Activated T-helper 1 cell treated with anti-CD3 and anti-CD28 coated beads, Interleukin-12 subunit alpha, Interleukin-12 subunit beta, Interleukin-2, Interleukin-4 antibody, amounts not matched to agents 30 ng/mL and 10 ng/mL and 1 ng/mL, durations not matched to agents 14 hours and 24 hours and 36 hours (primary cell): ENCODE measurements at regions not wholly inside any gene's neighbourhood (a gene's known extent, or its start where the extent isn't known, plus 50 kb on each side); places are given as distances from the start of the nearest gene placed in this dataset.

Experiments used
- DNase-seq: peaks from one replicate; pipeline ENCODE4 v3.0.0; 2021; ENCODE audit warnings: low spot score
- H3K27ac Mint-ChIP-seq: one replicate; pipeline ENCODE4 v1.8.0; 2021; ENCODE audit warnings: mild to moderate bottlenecking, mixed read lengths
- H3K27me3 Mint-ChIP-seq: one replicate; pipeline ENCODE4 v1.8.0; 2022; ENCODE audit warnings: mild to moderate bottlenecking, moderate library complexity, mixed read lengths; ENCODE audit not compliant: insufficient read depth
- H3K36me3 Mint-ChIP-seq: one replicate; pipeline ENCODE4 v1.8.0; 2021; ENCODE audit warnings: low read depth, mixed read lengths
- H3K4me1 Mint-ChIP-seq: one replicate; pipeline ENCODE4 v1.8.0; 2021; ENCODE audit warnings: low read depth, mixed read lengths
- H3K4me3 Mint-ChIP-seq: one replicate; pipeline ENCODE4 v1.8.0; 2021; ENCODE audit warnings: mild to moderate bottlenecking, moderate library complexity, mixed read lengths
- H3K9me3 Mint-ChIP-seq: one replicate; pipeline ENCODE4 v1.8.0; 2021; ENCODE audit warnings: mixed read lengths
- intact Hi-C: fragments of 100-400 bp; cut with micrococcal nuclease; formaldehyde crosslinking; loops from one replicate; pipeline ENCODE4 v1.15.1; 2024

DNA sequence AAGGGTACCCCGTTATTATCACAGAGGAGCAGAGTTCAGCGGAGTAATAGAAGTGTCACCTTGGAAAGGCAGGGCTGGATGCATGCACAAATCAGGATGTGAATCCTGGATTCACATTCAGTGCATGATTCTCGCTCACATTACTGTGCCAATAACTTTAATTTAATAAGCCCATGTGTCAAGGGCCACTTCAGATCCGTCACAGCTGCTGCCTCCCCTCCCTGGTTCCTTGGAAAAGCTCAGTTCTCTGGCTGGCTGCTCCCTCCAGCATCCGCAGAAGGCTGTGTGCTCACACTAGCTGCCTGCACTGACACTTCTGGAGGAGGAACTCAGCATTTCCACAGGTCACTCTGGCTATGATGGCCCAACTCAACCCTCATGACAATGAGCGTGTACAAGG lies 256.8 kb upstream of the ADAMTS16 start:
- Mint-ChIP-seq H3K9me3 (no peaks in the 10 kb centered on the region), H3K4me3 (no peak overlapping the region), H3K27ac (no peak overlapping the region), H3K4me1 (no peaks in the 10 kb centered on the region), H3K27me3 (no peaks in the 10 kb centered on the region), H3K36me3 (no peaks in the 10 kb centered on the region)
- no peak for DNase-seq
- intact Hi-C loops: no loop called here

DNA sequence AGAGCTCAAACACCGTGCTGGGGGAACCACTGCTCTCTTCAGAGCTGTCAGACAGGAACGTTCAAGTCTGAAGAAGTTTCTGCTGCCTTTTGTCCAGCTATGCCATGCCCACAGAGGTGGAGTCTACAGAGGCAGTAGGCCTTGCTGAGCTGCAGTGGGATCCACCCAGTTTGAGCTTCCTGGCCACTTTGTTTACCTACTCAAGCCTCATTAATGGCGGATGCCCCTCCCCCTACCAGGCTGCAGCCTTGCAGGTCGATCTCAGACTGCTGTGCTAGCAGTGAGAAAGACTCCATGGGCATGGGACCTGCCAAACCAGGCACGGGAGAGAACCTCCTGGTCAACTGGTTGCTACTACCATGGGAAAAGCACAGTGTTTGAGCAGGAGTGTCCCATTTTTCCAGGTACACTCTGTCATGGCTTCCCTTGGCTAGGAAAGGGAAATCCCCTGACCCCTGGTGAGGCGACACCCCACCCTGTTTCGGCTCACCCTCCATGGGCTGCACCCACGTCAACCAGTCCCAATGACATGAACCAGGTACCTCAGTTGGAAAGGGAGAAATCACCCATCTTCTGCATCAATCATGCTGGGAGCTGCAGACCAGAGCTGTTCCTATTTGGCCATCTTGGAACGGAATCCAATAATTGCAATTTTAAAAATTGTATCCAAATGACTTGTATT lies 246.9 kb upstream of the ADAMTS16 start:
- intact Hi-C loops: no loop called here
- no peak for DNase-seq
- Mint-ChIP-seq H3K4me1 (no peaks in the 10 kb centered on the region), H3K36me3 (no peaks in the 10 kb centered on the region), H3K4me3 (no peak overlapping the region), H3K9me3 (no peaks in the 10 kb centered on the region), H3K27ac (no peak overlapping the region), H3K27me3 (no peaks in the 10 kb centered on the region)

DNA sequence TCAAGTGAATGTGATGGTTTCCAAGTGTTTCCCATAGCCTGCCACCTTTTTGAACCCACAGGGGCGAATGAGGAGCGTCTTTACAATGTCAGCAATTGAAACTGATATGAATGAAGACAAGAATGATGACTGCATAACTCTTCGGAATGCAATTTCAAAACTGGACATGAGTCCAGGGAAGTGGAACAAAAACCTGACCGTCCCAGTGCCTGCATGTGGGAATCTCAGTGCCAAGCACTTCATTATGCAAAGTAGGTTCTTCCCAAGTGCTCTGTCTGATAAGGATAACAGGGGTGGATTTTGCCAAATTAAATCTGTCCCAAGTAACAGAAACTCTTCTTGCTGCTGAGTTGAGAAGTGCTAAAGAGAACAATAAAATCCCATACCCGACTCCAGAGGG lies 243.8 kb upstream of the ADAMTS16 start:
- Mint-ChIP-seq H3K4me3 (no peak overlapping the region), H3K36me3 (no peaks in the 10 kb centered on the region)
- intact Hi-C loops: no loop called here

DNA sequence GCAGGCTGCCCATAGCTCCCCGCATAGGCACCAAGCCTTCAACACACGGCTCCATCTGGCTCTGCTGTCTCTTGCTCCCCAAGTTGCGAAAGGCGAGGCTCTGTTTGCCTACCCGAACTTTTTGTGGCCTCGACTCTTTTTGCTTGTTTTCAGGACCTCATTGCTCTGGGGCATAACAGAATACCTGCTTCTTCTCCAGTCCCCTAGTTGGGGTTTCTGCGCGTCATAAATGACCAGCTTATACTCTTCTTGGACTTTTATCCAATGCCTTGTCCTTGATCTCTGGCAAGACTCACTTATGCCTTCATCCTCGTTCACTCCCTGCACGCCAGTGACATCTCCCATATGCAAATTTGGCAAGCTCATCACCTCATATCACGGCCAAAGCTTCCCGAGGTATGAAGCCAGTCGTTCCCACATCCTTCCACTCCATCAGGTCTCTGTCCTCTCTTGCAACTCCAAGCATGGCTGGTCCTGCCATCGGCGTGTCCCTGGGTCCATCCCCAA lies 238.8 kb upstream of the ADAMTS16 start:
- no peaks in the 10 kb centered on the region for H3K27me3 Mint-ChIP-seq
- H3K36me3 Mint-ChIP-seq: no peaks in the 10 kb centered on the region
- H3K4me1 Mint-ChIP-seq: no peaks in the 10 kb centered on the region
- H3K27ac Mint-ChIP-seq: no peak overlapping the region
- intact Hi-C loops: no loop called here
- H3K9me3 Mint-ChIP-seq: no peaks in the 10 kb centered on the region
- H3K4me3 Mint-ChIP-seq: no peak overlapping the region
- no peak for DNase-seq

More for the DNA sequence above, 243.8 kb upstream of the ADAMTS16 start:
- Mint-ChIP-seq H3K9me3 (no peaks in the 10 kb centered on the region), H3K27ac (no peak overlapping the region), H3K4me1 (no peaks in the 10 kb centered on the region), H3K27me3 (no peaks in the 10 kb centered on the region)
- DNase-seq: no peak

DNA sequence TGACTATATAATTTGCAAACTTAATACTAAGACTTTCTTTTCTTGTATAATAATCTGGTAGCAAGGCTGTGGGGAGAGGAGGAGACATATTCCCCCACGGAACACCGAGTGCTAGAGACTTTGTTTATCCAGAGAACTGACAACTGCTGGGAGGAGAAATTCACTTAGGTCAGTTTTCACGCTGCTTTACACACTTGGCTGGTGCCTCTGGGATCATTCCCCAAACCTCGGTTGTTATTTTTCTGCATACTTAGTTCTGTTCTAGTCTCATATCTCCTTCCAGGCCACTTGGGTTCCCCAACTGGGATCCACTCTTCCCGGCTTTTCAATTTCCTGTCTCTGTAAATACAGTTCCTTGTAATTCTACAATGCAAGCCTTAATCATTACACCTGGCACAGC lies 238.2 kb upstream of the ADAMTS16 start:
- Mint-ChIP-seq H3K9me3 (no peaks in the 10 kb centered on the region), H3K27me3 (no peaks in the 10 kb centered on the region), H3K27ac (no peak overlapping the region), H3K4me1 (no peaks in the 10 kb centered on the region), H3K4me3 (no peak overlapping the region), H3K36me3 (no peaks in the 10 kb centered on the region)
- intact Hi-C loops: no loop called here
- no peak for DNase-seq

DNA sequence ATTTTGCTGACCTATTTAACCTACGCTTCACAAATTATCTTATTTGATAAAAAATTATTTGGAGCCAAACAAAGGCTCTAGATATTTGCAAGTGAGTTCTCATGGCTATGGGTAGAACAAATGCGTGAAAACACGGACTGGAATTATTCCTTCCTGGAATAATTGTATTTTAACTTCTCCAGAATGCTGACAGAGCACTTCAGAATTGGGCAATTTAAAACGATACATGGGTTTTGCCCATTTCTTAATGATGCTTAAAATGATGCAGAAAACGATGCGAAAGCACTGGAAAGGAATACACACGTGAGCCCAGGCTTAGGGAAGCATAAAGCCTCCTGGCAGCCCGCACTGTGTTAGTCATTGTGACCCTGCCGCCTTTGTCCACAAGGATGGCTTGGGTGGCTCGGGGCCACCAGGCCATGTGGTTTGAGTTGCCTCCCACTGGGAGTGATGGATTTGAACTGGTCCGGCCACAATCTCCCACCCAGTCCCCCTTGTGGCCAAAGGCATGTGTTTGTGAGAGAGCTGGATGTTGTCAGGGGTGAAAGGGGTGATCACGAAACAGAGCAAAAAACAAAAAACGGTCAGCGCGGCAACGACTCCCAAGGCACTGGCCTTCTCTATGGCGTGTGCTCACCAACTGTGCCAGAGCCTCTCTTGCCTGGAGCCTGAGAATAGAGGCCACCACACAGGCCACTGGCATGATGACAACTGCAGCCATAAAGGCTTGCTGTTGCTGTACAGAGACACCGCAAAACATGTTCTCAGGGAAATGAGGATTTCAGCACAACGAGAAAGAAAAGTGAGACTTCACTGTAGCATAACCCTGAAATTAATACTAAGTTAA lies 234.2 kb upstream of the ADAMTS16 start:
- Mint-ChIP-seq H3K36me3 (no peaks in the 10 kb centered on the region), H3K9me3 (no peaks in the 10 kb centered on the region), H3K4me1 (no peaks in the 10 kb centered on the region), H3K27ac (no peak overlapping the region), H3K27me3 (no peaks in the 10 kb centered on the region), H3K4me3 (no peak overlapping the region)
- no peak for DNase-seq
- intact Hi-C loops: no loop called here

DNA sequence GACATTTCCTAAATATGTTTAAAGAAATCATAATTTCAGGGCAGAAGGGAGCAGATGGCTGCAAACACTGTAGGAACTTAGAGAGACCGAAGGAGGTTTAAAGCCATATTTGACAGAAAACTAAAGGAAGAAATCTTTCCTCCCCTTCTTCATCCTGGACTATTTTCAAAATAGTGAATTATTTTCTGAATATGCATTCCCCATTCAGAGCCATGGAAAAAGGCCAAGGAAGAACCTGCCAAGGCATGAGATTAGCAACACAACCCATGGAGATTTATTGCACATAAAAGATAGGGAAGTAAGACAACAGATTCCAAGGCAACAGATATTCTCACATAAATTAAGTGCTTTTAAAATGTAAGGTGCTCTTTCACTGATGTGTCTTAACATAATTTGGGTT lies 233.3 kb upstream of the ADAMTS16 start:
- Mint-ChIP-seq H3K4me3 (no peak overlapping the region), H3K36me3 (no peaks in the 10 kb centered on the region), H3K9me3 (no peaks in the 10 kb centered on the region), H3K27me3 (no peaks in the 10 kb centered on the region), H3K4me1 (no peaks in the 10 kb centered on the region), H3K27ac (no peak overlapping the region)
- intact Hi-C loops: no loop called here
- DNase-seq: no peak

DNA sequence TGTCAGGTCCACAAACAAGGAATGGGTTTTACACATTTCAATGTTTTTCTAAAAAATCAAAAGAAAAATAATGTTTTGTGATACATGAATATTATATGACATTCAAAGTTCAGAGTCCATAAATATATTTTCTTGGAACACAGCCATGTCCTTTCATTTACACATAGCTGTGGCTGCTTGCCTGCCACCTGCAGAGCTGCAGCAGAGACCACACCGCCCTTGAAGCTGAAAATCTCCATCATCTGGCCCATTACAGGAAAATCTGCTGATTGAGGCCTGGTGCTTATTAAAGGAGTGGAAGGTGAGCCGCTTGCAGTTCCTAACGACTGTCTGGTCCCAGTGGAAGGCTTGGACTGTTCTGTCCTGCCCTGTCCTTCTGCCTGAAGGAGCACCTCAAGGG lies 232.6 kb upstream of the ADAMTS16 start:
- no peaks in the 10 kb centered on the region for H3K27me3 Mint-ChIP-seq
- H3K9me3 Mint-ChIP-seq: no peaks in the 10 kb centered on the region
- intact Hi-C loops: no loop called here
- H3K4me1 Mint-ChIP-seq: no peaks in the 10 kb centered on the region
- H3K36me3 Mint-ChIP-seq: no peaks in the 10 kb centered on the region
- no peak overlapping the region for H3K4me3 Mint-ChIP-seq
- H3K27ac Mint-ChIP-seq: no peak overlapping the region
- no peak for DNase-seq

DNA sequence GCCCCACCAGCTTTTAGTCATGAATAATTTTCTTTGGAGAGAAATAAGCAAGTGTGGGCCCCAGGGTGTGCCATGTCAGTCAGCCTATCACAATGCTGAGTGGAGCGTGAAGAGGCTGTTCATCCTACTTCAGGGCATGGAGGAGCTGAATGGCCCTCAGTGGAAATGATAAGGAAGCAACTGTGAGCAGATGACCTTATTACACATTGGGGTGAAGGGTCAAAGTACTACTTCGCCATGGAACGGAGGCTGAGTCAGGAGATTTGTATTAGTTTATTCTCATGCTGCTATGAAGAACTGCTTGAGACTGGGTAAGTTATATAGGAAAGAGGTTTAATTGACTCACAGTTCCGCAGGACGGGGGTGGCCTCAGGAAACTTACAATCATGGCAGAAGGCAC lies 231.0 kb upstream of the ADAMTS16 start:
- Mint-ChIP-seq H3K27ac (no peak overlapping the region), H3K4me3 (no peak overlapping the region), H3K27me3 (no peaks in the 10 kb centered on the region), H3K36me3 (no peaks in the 10 kb centered on the region), H3K4me1 (no peaks in the 10 kb centered on the region), H3K9me3 (no peaks in the 10 kb centered on the region)
- no peak for DNase-seq
- intact Hi-C loops: no loop called here

DNA sequence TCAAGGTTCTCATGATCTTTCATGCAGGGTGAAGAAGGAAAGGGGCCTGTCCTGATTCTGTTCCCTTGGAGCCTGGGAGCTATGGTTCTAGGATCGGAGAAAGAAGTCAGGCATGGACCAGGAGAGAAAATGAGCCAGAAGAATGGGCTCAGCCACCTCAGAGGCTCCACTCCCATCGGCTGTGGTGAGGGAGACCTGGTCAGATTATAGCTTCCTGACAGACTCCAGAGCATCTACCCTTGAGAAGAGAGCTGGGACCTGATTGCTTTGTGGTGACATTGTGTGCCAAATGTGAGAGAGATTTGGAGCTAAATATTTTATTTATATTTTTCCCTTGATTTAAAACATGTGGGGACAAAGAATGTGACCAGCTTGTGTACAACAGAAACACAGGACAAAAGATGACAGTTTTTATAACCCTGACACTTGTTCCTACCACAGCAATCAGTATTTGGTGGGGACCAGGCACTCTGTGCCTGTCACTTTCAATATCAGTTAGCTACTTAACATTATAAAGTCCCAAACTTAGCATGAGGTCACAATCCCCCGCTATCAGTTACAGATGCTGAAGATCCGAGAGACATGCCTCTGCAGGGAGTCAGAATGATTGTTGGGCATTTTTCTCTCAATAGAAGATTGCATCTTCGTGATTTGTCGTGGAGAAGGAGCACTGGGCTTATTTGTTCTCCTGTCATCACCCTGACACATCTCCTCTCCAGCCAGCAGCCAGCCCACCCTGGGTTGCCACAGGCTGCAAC lies 228.3 kb upstream of the ADAMTS16 start:
- Mint-ChIP-seq H3K27ac (no peak overlapping the region), H3K9me3 (no peaks in the 10 kb centered on the region), H3K4me1 (no peaks in the 10 kb centered on the region), H3K36me3 (no peaks in the 10 kb centered on the region), H3K27me3 (peaks cover under 1% of the 10 kb centered on the region), H3K4me3 (no peak overlapping the region)
- DNase-seq: no peak
- intact Hi-C loops: no loop called here

DNA sequence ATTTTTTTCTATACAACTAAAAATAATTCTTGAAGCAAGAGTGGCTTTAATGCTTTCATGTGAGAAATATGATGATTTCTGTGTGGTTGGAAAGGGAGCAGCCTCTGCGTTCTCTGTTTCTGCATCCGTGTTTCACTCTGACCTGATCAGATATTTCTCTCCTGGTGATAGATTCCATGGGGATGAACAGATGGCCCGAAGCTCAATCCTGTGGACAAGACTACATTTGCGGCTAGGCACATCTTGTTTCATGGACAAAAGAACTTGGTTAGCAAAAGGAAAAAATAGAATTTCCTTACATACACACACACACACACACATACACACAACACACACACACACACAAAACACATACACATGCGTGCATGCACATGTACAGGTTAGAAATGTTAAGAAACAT lies 218.2 kb upstream of the ADAMTS16 start:
- no peak overlapping the region for H3K4me3 Mint-ChIP-seq
- H3K36me3 Mint-ChIP-seq: no peaks in the 10 kb centered on the region
- no peak for DNase-seq
- H3K27ac Mint-ChIP-seq: no peak overlapping the region
- intact Hi-C loops: no loop called here
- H3K4me1 Mint-ChIP-seq: no peaks in the 10 kb centered on the region
- H3K9me3 Mint-ChIP-seq: no peaks in the 10 kb centered on the region
- H3K27me3 Mint-ChIP-seq: peaks cover under 1% of the 10 kb centered on the region

DNA sequence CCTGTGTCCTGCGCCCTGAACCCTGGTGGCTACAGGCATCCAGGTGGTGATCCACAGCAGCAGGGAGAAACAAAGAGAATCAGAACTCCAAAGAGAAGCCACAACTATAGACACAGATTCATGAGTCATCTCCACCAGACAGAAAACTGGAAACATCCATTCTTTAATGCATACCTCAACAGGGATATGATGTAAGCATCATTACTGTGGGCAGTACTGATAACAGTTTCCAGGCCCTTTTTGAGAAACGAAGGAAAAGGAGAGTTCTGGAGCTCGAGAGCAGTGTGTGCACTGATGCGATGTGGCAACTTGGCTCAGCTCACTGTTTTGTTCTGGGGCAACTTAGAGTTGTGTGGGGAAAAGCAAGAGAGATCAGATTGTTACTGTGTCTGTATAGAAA lies 215.6 kb upstream of the ADAMTS16 start:
- no peaks in the 10 kb centered on the region for H3K36me3 Mint-ChIP-seq
- no peaks in the 10 kb centered on the region for H3K9me3 Mint-ChIP-seq
- no peak overlapping the region for H3K27ac Mint-ChIP-seq
- DNase-seq: no peak
- intact Hi-C loops: no loop called here
- H3K4me3 Mint-ChIP-seq: no peak overlapping the region
- H3K27me3 Mint-ChIP-seq: no peaks in the 10 kb centered on the region
- H3K4me1 Mint-ChIP-seq: no peaks in the 10 kb centered on the region

DNA sequence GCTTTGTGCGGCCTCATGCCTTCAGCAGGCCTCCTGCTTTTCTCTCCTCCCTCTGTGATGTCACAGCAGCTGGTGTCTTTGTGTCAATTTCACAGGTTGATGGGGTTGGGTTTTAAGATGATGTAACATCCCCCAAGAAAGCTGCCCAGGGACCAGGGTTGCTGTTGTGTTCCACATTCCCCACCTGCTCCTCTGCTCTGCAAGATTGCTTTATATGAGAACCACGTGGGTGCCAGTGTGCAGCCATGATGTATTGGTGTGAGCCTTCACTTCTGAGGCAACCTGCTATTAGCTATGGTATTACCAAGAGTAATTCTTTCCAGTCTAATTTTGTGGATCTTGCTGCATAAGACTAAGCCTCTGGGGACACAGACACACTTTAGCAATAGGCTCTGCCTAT lies 213.0 kb upstream of the ADAMTS16 start:
- intact Hi-C loops: no loop called here
- DNase-seq: no peak
- H3K27ac Mint-ChIP-seq: no peak overlapping the region
- no peaks in the 10 kb centered on the region for H3K4me1 Mint-ChIP-seq
- no peaks in the 10 kb centered on the region for H3K9me3 Mint-ChIP-seq
- no peaks in the 10 kb centered on the region for H3K27me3 Mint-ChIP-seq
- no peak overlapping the region for H3K4me3 Mint-ChIP-seq
- no peaks in the 10 kb centered on the region for H3K36me3 Mint-ChIP-seq
